ENCODE measurements at regions not wholly inside any gene's neighbourhood (a gene's known extent, or its start where the extent isn't known, plus 50 kb on each side); places are given as distances from the start of the nearest gene placed in this dataset.

DNA sequence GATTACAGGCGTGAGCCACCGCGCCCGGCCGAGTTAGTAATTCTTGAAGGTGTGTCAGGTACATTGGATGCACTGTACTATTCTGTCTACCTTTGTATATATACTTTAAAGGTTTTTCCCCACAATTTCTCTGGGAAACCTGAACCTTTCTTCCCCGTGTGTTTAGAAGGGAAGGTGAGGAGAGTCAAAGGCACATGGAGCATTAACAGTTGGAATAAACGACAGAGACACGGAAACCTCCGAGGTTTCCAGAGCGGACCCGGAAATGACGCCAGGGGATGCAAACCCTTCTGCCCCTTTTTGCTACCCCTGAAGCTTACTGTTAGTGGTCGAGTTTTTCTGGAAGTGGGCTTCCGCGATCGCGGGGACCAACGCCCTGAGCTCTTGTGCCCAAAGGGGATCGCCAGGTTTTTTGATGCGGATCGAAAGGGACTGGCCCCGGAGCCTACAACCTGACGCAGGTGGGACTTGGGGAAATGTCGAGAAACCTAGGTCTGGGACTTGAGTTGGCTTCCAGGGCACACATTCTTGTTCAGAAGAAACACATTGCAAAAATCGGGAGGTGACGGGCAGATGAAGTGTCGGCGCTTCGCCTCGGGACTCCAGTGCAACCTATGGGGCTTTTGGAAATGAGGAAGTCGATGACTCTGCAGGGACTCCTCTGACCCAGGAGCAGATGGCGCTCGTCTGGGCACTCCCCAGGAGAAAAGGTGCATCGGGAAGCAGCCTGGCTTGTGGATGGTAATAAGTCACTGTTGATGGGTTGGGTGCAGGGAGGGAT, 218.2 kb downstream of the OR2B2 start (continued):
- TF ChIP-seq MTF2 (CRISPR knock-in tag; IDR thresholded peaks at IDR 0.05; ENCODE audit: borderline replicate concordance) (no peak), ZNF780A (CRISPR knock-in tag; IDR thresholded peaks at IDR 0.05) (no peak), CENPX (CRISPR knock-in tag; IDR thresholded peaks at IDR 0.05) (no peak), CCDC6 (CRISPR knock-in tag; IDR thresholded peaks at IDR 0.05) (0 out of 2 replicates have a peak, but pooled peaks have one; percentile 40), ZMAT3 (CRISPR knock-in tag; conservative IDR thresholded peaks at IDR 0.05) (0 out of 2 replicates have a peak, but pooled peaks have one; percentile 36), TRIM24 (CRISPR knock-in tag; IDR thresholded peaks at IDR 0.05) (no peak), ZNF83 (CRISPR knock-in tag; IDR thresholded peaks at IDR 0.05; ENCODE audit: borderline replicate concordance) (no peak; the same call in 1 of the 2 replicates), PITX1 (CRISPR knock-in tag; IDR thresholded peaks at IDR 0.05) (peak; percentile 72), U2AF1 (optimal IDR thresholded peaks at IDR 0.05; ENCODE audit: low read depth, low read length) (no peak), ZNF30 (CRISPR knock-in tag; IDR thresholded peaks at IDR 0.05) (no peak), ZSCAN9 (CRISPR knock-in tag; IDR thresholded peaks at IDR 0.05; ENCODE audit: borderline replicate concordance) (peak; percentile 80), HDAC2 (CRISPR knock-in tag; IDR thresholded peaks at IDR 0.05) (peak; percentile 67)
- TF ChIP-seq, protein P1, sequence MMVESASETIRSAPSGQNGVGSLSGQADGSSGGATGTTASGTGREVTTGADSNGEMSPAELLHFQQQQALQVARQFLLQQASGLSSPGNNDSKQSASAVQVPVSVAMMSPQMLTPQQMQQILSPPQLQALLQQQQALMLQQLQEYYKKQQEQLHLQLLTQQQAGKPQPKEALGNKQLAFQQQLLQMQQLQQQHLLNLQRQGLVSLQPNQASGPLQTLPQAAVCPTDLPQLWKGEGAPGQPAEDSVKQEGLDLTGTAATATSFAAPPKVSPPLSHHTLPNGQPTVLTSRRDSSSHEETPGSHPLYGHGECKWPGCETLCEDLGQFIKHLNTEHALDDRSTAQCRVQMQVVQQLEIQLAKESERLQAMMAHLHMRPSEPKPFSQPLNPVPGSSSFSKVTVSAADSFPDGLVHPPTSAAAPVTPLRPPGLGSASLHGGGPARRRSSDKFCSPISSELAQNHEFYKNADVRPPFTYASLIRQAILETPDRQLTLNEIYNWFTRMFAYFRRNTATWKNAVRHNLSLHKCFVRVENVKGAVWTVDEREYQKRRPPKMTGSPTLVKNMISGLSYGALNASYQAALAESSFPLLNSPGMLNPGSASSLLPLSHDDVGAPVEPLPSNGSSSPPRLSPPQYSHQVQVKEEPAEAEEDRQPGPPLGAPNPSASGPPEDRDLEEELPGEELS (CRISPR knock-in tag; IDR thresholded peaks at IDR 0.05): peak; percentile 11; the same call in 1 of the 2 replicates
- TF ChIP-seq, protein P2, sequence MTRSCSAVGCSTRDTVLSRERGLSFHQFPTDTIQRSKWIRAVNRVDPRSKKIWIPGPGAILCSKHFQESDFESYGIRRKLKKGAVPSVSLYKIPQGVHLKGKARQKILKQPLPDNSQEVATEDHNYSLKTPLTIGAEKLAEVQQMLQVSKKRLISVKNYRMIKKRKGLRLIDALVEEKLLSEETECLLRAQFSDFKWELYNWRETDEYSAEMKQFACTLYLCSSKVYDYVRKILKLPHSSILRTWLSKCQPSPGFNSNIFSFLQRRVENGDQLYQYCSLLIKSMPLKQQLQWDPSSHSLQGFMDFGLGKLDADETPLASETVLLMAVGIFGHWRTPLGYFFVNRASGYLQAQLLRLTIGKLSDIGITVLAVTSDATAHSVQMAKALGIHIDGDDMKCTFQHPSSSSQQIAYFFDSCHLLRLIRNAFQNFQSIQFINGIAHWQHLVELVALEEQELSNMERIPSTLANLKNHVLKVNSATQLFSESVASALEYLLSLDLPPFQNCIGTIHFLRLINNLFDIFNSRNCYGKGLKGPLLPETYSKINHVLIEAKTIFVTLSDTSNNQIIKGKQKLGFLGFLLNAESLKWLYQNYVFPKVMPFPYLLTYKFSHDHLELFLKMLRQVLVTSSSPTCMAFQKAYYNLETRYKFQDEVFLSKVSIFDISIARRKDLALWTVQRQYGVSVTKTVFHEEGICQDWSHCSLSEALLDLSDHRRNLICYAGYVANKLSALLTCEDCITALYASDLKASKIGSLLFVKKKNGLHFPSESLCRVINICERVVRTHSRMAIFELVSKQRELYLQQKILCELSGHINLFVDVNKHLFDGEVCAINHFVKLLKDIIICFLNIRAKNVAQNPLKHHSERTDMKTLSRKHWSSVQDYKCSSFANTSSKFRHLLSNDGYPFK (CRISPR knock-in tag; IDR thresholded peaks at IDR 0.05; ENCODE audit: borderline replicate concordance): peak; percentile 75; the same call in 1 of the 2 replicates
- TF ChIP-seq, protein P3, sequence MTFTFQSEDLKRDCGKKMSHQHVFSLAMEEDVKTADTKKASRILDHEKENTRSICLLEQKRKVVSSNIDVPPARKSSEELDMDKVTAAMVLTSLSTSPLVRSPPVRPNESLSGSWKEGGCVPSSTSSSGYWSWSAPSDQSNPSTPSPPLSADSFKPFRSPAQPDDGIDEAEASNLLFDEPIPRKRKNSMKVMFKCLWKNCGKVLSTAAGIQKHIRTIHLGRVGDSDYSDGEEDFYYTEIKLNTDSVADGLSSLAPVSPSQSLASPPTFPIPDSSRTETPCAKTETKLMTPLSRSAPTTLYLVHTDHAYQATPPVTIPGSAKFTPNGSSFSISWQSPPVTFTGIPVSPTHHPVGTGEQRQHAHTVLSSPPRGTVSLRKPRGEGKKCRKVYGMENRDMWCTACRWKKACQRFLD (CRISPR knock-in tag; IDR thresholded peaks at IDR 0.05; ENCODE audit: borderline replicate concordance): no peak
- TF ChIP-seq, protein P4, sequence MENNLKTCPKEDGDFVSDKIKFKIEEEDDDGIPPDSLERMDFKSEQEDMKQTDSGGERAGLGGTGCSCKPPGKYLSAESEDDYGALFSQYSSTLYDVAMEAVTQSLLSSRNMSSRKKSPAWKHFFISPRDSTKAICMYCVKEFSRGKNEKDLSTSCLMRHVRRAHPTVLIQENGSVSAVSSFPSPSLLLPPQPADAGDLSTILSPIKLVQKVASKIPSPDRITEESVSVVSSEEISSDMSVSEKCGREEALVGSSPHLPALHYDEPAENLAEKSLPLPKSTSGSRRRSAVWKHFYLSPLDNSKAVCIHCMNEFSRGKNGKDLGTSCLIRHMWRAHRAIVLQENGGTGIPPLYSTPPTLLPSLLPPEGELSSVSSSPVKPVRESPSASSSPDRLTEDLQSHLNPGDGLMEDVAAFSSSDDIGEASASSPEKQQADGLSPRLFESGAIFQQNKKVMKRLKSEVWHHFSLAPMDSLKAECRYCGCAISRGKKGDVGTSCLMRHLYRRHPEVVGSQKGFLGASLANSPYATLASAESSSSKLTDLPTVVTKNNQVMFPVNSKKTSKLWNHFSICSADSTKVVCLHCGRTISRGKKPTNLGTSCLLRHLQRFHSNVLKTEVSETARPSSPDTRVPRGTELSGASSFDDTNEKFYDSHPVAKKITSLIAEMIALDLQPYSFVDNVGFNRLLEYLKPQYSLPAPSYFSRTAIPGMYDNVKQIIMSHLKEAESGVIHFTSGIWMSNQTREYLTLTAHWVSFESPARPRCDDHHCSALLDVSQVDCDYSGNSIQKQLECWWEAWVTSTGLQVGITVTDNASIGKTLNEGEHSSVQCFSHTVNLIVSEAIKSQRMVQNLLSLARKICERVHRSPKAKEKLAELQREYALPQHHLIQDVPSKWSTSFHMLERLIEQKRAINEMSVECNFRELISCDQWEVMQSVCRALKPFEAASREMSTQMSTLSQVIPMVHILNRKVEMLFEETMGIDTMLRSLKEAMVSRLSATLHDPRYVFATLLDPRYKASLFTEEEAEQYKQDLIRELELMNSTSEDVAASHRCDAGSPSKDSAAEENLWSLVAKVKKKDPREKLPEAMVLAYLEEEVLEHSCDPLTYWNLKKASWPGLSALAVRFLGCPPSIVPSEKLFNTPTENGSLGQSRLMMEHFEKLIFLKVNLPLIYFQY (CRISPR knock-in tag; IDR thresholded peaks at IDR 0.05; ENCODE audit: borderline replicate concordance): peak; percentile 18; the same call in 1 of the 2 replicates

Data from HepG2 (cell line).